Smooth muscle cell (in vitro differentiated cells): ENCODE measurements at regions not wholly inside any gene's neighbourhood (a gene's known extent, or its start where the extent isn't known, plus 50 kb on each side); places are given as distances from the start of the nearest gene placed in this dataset.

ENCODE experiments used
- DNase-seq: peaks from one replicate; lab custom pipeline; 2025; ENCODE audit not compliant: unreplicated experiment; lab: John Stamatoyannopoulos, UW
- H2AFZ ChIP-seq: fragments of 200-600 bp; sonication (generic); 2 replicates; pipeline ENCODE4 v1.6.0; 2016; ENCODE audit warnings: antibody characterized with exemption, low read depth, mild to moderate bottlenecking
- H3F3A ChIP-seq: fragments of 200-600 bp; sonication (generic); 2 replicates; pipeline ENCODE4 v1.6.0; 2017; ENCODE audit warnings: antibody characterized with exemption, low read depth
- H3K27ac ChIP-seq: fragments of 200-600 bp; sonication (generic); 2 replicates; pipeline ENCODE4 v1.5.1; 2016; ENCODE audit warnings: low read depth, mild to moderate bottlenecking
- H3K27me3 ChIP-seq: fragments of 200-600 bp; sonication (generic); 2 replicates; pipeline ENCODE4 v1.6.1; 2016; ENCODE audit warnings: low read depth, mild to moderate bottlenecking
- H3K36me3 ChIP-seq: fragments of 200-600 bp; sonication (generic); 2 replicates; pipeline ENCODE4 v1.5.1; 2016; ENCODE audit warnings: low read depth
- H3K4me1 ChIP-seq: fragments of 200-600 bp; sonication (generic); 2 replicates; pipeline ENCODE4 v1.5.1; 2016; ENCODE audit warnings: low read depth
- H3K4me2 ChIP-seq: fragments of 200-600 bp; sonication (generic); 2 replicates; pipeline ENCODE4 v1.6.0; 2016; ENCODE audit warnings: mild to moderate bottlenecking
- H3K4me3 ChIP-seq: fragments of 200-600 bp; sonication (generic); 2 replicates; pipeline ENCODE4 v1.5.1; 2016; ENCODE audit warnings: mild to moderate bottlenecking
- H3K79me2 ChIP-seq: fragments of 200-600 bp; sonication (generic); 2 replicates; pipeline ENCODE4 v1.6.0; 2016; ENCODE audit warnings: low read depth, mild to moderate bottlenecking
- H3K9ac ChIP-seq: fragments of 200-600 bp; sonication (generic); 2 replicates; pipeline ENCODE4 v1.6.0; 2016; ENCODE audit warnings: low read depth
- H3K9me3 ChIP-seq: fragments of 200-600 bp; sonication (generic); replicated peaks from 2 replicates; pipeline ENCODE4 v1.5.1; 2016; ENCODE audit warnings: low read depth
- H4K20me1 ChIP-seq: fragments of 200-600 bp; sonication (generic); 2 replicates; pipeline ENCODE4 v1.6.0; 2016; ENCODE audit warnings: low read depth
- CTCF ChIP-seq: fragments of 200-600 bp; sonication (generic); IDR thresholded peaks from 2 replicates; pipeline ENCODE4 v1.5.1; 2017; ENCODE audit warnings: borderline replicate concordance, mild to moderate bottlenecking, antibody characterized with exemption; ENCODE audit not compliant: insufficient read depth, poor library complexity, severe bottlenecking
- WGBS: methylation state at CpG from one replicate; pipeline ENCODE4 v1.1.7; 2016; ENCODE audit warnings: low lambda C conversion rate; 5-methylcytosine and 5-hydroxymethylcytosine counted together

GRCh38 chr2:239582476-239582875 lies 181.7 kb upstream of the HDAC4 start:
- no peak overlapping the region for H3K4me2 ChIP-seq
- H3K27me3 ChIP-seq: no peaks in the 10 kb centered on the region
- H3K4me1 ChIP-seq: no peaks in the 10 kb centered on the region
- no peaks in the 10 kb centered on the region for H3F3A ChIP-seq
- no peak overlapping the region for H3K4me3 ChIP-seq
- no peak overlapping the region for H3K27ac ChIP-seq
- H4K20me1 ChIP-seq: no peaks in the 10 kb centered on the region
- no peak for TF ChIP-seq CTCF
- H3K79me2 ChIP-seq: no peaks in the 10 kb centered on the region
- no peak overlapping the region for H3K9ac ChIP-seq
- no peak for DNase-seq
- no peaks in the 10 kb centered on the region for H3K9me3 ChIP-seq
- 92% methylated on average over 6 of the region's 6 CpGs for WGBS
- no peak overlapping the region for H2AFZ ChIP-seq
- no peaks in the 10 kb centered on the region for H3K36me3 ChIP-seq

DNA sequence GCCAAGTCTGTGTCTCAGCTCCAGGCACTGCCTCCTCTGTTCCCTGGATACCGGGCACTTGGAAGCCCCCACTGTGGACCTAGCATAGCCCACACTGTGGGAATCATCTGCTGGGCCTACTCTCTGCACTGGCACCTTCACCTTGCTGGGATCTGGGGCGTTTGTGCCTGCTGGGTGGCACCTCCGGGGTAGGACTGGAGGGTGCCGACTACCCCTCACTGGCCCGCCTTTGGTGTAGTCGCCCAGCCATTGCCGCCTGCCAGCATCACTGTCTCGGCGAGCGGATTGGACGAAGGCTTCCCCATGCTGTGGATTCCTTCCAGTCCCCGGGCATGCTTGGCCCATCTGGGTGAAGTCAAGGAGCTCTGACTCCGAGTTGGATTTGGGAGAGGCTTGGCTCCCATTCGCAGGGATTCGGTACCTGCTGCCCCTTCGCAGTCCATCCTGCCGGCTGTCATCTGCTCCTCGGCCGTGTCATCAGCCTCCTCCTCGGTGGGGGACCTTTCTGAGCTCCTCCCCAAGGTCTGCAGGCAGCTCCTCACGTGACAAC lies 180.6 kb upstream of the HDAC4 start:
- Histone ChIP-seq H3K4me2 (no peak overlapping the region), H3K27me3 (no peaks in the 10 kb centered on the region), H3K79me2 (no peaks in the 10 kb centered on the region), H2AFZ (no peak overlapping the region), H3K27ac (no peak overlapping the region), H3K9me3 (no peaks in the 10 kb centered on the region), H3F3A (no peaks in the 10 kb centered on the region), H3K4me1 (no peaks in the 10 kb centered on the region), H3K4me3 (no peak overlapping the region), H4K20me1 (no peaks in the 10 kb centered on the region), H3K36me3 (no peaks in the 10 kb centered on the region), H3K9ac (no peak overlapping the region)
- no peak for TF ChIP-seq CTCF
- no peak for DNase-seq
- 91% methylated on average over 21 of the region's 21 CpGs for WGBS

DNA sequence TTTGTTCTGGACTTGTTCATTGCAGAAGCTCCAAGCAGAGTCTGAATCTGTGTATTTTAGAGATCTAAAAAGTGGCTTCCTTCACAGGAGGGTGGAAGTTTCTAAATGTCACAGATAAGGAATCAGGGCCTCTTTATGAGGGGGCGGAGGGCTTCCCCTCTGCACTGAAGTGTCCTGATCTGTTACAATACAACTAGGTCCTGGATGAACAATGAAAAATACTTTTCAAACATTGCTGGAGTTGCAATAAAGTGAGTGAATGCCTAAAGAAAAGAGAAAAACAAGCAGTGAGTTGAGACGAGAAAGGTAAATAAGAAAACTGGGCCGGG lies 179.3 kb upstream of the HDAC4 start:
- no peak overlapping the region for H2AFZ ChIP-seq
- peak overlapping the region; percentile 44 for H3K4me2 ChIP-seq
- no peak overlapping the region for H3K9ac ChIP-seq
- no peak for TF ChIP-seq CTCF
- H3K36me3 ChIP-seq: no peaks in the 10 kb centered on the region
- 84% methylated on average over 3 of the region's 3 CpGs for WGBS
- H3K4me1 ChIP-seq: no peaks in the 10 kb centered on the region
- DNase-seq: no peak
- no peaks in the 10 kb centered on the region for H3K9me3 ChIP-seq
- H3K27ac ChIP-seq: no peak overlapping the region
- peaks cover 7% of the 10 kb centered on the region for H3F3A ChIP-seq
- no peaks in the 10 kb centered on the region for H3K79me2 ChIP-seq
- H3K27me3 ChIP-seq: no peaks in the 10 kb centered on the region
- no peaks in the 10 kb centered on the region for H4K20me1 ChIP-seq
- H3K4me3 ChIP-seq: no peak overlapping the region

DNA sequence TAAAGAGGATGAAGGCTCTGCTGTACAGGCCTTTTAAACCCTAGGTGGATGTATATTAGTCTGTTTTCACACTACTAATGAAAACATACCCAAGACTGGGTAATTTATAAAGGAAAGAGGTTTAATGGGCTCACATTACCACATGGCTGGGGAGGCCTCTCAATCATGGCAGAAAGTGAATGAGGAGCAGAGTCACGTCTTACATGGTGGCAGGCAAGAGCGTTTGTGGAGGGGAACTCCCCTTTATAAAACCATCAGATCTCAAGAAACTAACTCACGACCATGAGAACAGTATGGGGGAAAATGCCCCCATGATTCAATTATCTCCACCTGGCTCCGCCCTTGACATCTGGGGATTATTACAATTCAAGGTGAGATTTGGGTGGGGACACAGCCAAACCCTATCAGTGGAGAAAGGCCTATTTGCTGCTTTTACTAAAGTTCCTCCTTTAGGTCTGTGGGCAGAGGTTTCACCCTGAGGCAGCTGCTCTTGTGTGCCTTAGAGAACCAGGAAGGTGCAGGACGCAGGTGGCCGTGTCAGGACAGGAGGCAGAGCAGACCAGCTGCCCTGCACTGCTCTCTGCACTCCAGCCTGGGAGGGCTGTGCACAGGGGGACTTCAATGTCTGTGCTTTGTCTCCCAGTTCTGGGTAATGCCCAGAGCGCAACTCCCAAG lies 178.8 kb upstream of the HDAC4 start:
- Histone ChIP-seq H4K20me1 (no peaks in the 10 kb centered on the region), H3K27ac (no peak overlapping the region), H3K9ac (no peak overlapping the region), H3K9me3 (no peaks in the 10 kb centered on the region), H3K27me3 (no peaks in the 10 kb centered on the region), H3K36me3 (no peaks in the 10 kb centered on the region), H3K79me2 (no peaks in the 10 kb centered on the region), H3K4me2 (peak overlapping the region; percentile 44), H2AFZ (no peak overlapping the region), H3K4me1 (peaks cover 3% of the 10 kb centered on the region), H3F3A (peaks cover 8% of the 10 kb centered on the region), H3K4me3 (no peak overlapping the region)
- no peak for DNase-seq
- WGBS: 90% methylated on average over 7 of the region's 7 CpGs
- no peak for TF ChIP-seq CTCF
